DMS53 (cell line): ENCODE measurements at regions not wholly inside any gene's neighbourhood (a gene's known extent, or its start where the extent isn't known, plus 50 kb on each side); places are given as distances from the start of the nearest gene placed in this dataset.
A peak's percentile ranks its signal among the peaks of the same experiment; 100 is the strongest.

Source experiments
- DNase-seq: peaks from one replicate; lab custom pipeline; 2025; lab: John Stamatoyannopoulos, UW

GRCh38 chr15:98476559-98476958 lies 171.8 kb upstream of the IGF1R start:
- no peak for DNase-seq

GRCh38 chr15:98480844-98481243 lies 167.5 kb upstream of the IGF1R start:
- DNase-seq = no peak

- no peak for DNase-seq
Observed at GRCh38 chr15:98483575-98484130, 164.7 kb upstream of the IGF1R start.

GRCh38 chr15:98484914-98485313 lies 163.4 kb upstream of the IGF1R start:
- DNase-seq = peak; percentile 90

GRCh38 chr15:98485451-98485850 lies 162.9 kb upstream of the IGF1R start:
- DNase-seq = peak; percentile 13

GRCh38 chr15:98493966-98494511 lies 154.3 kb upstream of the IGF1R start:
- peak; percentile 16 for DNase-seq

- DNase-seq = no peak
Observed at GRCh38 chr15:98501192-98501591, 147.1 kb upstream of the IGF1R start.

- DNase-seq = no peak
Observed at GRCh38 chr15:98501632-98502031, 146.7 kb upstream of the IGF1R start.

GRCh38 chr15:98503970-98504369 lies 144.4 kb upstream of the IGF1R start:
- DNase-seq = no peak

- DNase-seq = no peak
Observed at GRCh38 chr15:98504998-98505397, 143.3 kb upstream of the IGF1R start.

GRCh38 chr15:98505611-98506031 lies 142.7 kb upstream of the IGF1R start:
- DNase-seq = no peak

GRCh38 chr15:98506172-98506571 lies 142.2 kb upstream of the IGF1R start:
- DNase-seq = no peak

GRCh38 chr15:98506711-98507110 lies 141.6 kb upstream of the IGF1R start:
- DNase-seq = no peak

GRCh38 chr15:98513428-98513986 lies 134.8 kb upstream of the IGF1R start:
- no peak for DNase-seq

GRCh38 chr15:98514034-98514622 lies 134.2 kb upstream of the IGF1R start:
- no peak for DNase-seq

GRCh38 chr15:98518823-98519561 lies 129.3 kb upstream of the IGF1R start:
- DNase-seq = peak; percentile 82

GRCh38 chr15:98519767-98520550 lies 128.4 kb upstream of the IGF1R start:
- DNase-seq = no peak

GRCh38 chr15:98522127-98522526 lies 126.2 kb upstream of the IGF1R start:
- no peak for DNase-seq

- DNase-seq = no peak
Observed at GRCh38 chr15:98523912-98524662, 124.3 kb upstream of the IGF1R start.

GRCh38 chr15:98524838-98525660 lies 123.3 kb upstream of the IGF1R start:
- DNase-seq = no peak

GRCh38 chr15:98525661-98526001 lies 122.7 kb upstream of the IGF1R start:
- DNase-seq = no peak
